Epithelial cell of proximal tubule (primary cell): ENCODE measurements at regions not wholly inside any gene's neighbourhood (a gene's known extent, or its start where the extent isn't known, plus 50 kb on each side); places are given as distances from the start of the nearest gene placed in this dataset.

ENCODE experiments used
- DNase-seq: peaks from one replicate; pipeline ENCODE4 v3.0.0-alpha.2; 2011; ENCODE audit warnings: low read depth
- H3K4me3 ChIP-seq: 2 replicates; pipeline ENCODE4 v1.5.1; 2011; ENCODE audit warnings: low read depth, mild to moderate bottlenecking, low read length
- TF ChIP-seq, protein P1 (sequence below): conservative IDR thresholded peaks from 2 replicates; pipeline ENCODE4 v1.5.1; 2012; ENCODE audit warnings: low read depth, mild to moderate bottlenecking, low read length

DNA sequence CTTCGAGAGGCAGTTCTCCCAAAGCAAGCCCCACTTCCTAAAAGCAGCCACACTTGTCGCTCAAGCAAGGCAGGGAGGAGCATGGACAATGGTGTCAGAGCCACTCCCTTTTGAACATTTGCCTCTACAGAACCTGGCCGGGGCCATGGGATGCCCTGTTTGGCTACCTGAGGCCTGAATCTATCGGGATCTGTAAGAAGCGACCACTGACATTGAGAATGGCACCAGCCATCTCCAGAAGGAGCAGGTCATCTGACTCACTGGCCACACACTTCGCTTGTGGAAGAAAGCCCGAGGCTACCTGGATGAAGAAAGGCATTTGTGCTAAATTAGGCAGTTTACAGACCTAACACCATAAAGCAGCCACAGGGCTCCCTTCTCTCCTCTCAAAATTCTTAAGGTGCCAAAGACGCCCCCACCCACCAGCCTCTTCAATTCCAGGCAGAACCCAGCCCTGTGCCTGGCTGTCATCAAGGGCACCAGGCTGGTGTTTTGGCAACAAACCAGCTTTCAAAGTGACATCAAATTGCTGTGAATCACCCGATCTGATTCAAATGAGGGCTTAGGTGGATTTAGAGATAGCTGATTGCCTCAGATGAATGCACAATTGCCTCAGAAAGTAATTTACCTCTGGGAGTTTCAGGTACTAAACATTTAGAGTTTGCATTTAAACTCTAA lies 104.8 kb downstream of the ETS2 start:
- no peak overlapping the region for H3K4me3 ChIP-seq
- TF ChIP-seq, protein P1, sequence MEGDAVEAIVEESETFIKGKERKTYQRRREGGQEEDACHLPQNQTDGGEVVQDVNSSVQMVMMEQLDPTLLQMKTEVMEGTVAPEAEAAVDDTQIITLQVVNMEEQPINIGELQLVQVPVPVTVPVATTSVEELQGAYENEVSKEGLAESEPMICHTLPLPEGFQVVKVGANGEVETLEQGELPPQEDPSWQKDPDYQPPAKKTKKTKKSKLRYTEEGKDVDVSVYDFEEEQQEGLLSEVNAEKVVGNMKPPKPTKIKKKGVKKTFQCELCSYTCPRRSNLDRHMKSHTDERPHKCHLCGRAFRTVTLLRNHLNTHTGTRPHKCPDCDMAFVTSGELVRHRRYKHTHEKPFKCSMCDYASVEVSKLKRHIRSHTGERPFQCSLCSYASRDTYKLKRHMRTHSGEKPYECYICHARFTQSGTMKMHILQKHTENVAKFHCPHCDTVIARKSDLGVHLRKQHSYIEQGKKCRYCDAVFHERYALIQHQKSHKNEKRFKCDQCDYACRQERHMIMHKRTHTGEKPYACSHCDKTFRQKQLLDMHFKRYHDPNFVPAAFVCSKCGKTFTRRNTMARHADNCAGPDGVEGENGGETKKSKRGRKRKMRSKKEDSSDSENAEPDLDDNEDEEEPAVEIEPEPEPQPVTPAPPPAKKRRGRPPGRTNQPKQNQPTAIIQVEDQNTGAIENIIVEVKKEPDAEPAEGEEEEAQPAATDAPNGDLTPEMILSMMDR: no peak
- no peak for DNase-seq

DNA sequence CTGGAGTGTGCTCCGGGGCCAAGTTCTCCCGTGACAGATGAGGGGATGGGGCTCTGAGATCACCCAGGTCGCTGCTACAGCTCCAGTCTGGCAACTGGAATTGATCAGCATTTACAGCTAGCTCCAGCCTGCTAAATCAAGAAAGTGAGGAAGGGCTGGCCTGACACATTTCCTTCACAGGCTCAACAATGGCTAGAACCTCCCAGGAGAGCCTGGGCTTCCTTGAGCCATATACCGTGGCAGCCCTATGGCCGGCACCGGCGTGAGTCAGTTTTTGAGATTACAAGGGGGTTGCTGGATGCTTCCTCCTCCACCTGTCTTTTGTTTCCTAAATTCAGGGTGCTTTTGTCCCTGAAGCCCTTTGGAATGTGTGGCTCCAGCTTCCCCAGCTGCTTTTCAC lies 104.2 kb downstream of the ETS2 start:
- no peak for DNase-seq
- no peak overlapping the region for H3K4me3 ChIP-seq
- TF ChIP-seq, protein P1: no peak

DNA sequence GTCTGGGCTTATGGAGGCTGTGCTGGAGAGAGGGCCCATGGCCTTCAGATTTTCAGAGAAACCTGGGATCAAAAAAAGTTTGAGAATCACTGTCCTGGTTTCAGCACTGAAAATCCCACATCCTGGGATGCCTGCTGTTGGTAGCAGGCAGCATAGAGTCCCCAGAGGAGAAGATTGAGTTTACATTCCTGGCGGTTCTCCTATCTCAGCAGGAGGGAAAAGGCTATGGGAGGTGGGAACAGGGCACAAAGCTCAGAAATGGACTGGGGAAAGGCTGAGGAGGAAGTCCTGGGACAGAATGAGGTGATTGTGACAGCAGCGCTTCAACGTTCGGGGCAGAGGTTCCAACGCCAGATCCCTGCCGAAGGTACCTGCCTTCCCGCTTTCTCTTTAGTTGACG lies 103.4 kb downstream of the ETS2 start:
- TF ChIP-seq, protein P1: no peak
- no peak for DNase-seq
- H3K4me3 ChIP-seq: no peak overlapping the region

DNA sequence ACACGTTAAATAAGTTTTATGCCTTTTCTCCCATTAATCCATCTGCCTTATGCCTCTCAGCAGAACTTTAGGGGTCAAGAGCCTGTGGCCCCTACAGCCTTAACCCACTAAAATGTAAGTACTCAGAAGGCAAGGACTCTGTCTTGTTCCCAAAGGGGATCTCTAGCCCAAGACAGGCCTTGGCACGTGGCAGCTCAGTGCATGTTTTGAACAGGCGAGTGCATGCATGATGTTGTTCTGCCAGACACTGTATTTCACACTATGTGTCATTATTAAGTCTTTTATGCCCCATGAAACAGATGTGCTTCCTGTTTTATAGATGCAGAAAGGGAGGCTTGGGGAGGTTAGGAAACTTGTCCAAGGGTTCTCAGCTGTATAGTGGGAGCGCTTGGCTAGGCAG lies 102.8 kb downstream of the ETS2 start:
- no peak for DNase-seq
- TF ChIP-seq, protein P1: no peak

DNA sequence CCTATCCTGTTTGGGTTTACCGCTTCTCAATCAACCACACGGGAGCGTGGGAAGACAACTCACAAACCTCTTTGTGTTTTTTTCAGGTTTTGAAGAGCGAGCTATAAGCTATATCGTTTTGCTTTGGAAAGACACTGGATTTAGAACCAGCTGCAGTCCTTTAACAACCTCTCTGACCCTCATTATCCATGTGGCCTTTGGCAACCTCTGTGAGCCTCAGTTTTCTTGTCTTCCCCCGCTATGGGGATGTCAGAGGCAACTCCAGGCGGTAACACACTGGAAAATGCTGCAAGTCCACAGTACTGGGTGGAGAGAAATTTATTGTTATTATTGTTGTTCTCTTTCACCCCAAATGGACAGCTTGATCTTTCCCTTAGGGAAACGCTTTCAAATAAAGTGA lies 100.0 kb downstream of the ETS2 start:
- TF ChIP-seq, protein P1: no peak

More for the DNA sequence above, 102.8 kb downstream of the ETS2 start:
- H3K4me3 ChIP-seq: no peak overlapping the region

DNA sequence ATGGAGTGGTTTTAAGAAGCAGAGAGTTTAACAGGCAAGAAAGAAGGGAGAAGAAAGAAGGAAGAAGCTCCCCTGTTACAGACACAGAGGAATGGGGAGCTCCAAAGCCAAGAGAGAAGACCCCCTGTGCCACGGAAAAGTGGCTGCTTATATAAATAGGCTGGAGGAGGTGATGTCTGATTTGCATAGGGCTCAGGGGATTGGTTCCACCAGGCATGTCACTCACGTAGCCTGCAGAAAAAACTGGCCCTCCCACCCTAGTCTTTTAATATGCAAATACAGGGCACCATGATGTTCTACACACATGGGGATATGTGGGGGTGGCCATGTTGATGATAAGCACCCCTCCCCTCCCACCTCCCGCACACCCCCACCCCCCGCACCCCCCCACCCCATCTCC lies 99.6 kb downstream of the ETS2 start:
- no peak for DNase-seq
- no peak overlapping the region for H3K4me3 ChIP-seq
- TF ChIP-seq, protein P1: no peak

More for the DNA sequence above, 100.0 kb downstream of the ETS2 start:
- H3K4me3 ChIP-seq: no peak overlapping the region
- no peak for DNase-seq

DNA sequence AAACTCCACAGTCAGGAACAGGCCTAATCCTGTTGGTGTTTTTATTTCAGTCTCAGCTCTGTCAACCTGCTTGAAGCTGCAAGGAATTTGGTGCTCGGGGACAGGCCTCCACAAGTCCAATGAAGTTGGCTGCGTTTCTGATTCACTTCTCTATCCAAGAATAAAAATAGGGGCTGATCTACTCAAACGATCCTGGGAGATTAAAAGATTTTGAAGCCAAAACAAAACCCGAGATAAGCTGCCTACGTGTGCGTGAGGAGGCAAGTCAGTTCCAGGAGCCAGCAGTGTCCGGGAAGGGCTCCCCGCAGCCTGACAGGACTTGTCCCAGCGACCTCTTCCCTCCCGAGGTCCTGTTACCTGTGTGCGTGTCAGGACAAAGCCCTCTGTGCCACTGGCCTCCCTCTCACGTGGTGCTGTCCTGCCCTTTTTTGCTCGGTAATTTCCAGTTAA lies 98.0 kb downstream of the ETS2 start:
- no peak for DNase-seq
- H3K4me3 ChIP-seq: no peak overlapping the region
- TF ChIP-seq, protein P1: no peak
